ENCODE measurements at regions not wholly inside any gene's neighbourhood (a gene's known extent, or its start where the extent isn't known, plus 50 kb on each side); places are given as distances from the start of the nearest gene placed in this dataset.

DNA sequence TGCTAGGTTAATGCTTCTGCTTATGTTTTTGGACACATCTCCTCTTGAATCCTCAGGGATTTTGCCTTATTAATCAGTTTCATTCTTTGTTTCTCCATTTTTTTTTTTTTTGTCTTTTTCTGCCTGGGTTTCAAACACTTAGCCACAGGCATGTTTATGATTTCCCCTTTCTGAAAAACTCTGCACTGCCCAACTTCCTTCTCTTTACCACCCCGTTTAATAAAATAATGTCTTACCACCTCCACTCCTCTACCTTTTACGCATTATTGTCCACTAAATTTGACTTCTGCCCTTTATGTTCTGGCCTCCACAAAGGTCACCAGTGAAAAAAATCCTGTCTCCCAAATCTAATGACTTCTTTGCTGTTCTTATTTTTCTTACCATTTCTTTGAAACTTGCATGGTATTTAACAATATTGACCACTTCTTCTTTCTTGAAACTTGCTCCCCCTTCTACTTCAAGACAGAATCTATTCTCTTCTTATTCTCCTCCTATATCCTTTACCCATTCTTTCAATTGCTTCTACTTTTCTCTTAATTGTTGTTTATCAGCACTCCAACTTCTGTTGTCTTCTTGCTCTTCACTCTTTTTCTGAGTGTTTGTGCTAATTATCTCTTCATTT lies 150.3 kb downstream of the TNFSF18 start:
- Histone ChIP-seq H3K4me3 (no peak overlapping the region), H4K20me1 (ENCODE audit: insufficient read depth) (no peaks in the 10 kb centered on the region), H3K9me2 (ENCODE audit: insufficient read depth) (no peaks in the 10 kb centered on the region; the same call in 1 of the 2 replicates), H3K9me3 (ENCODE audit: low read depth) (no peaks in the 10 kb centered on the region), H3K27ac (no peak overlapping the region), H3K4me1 (ENCODE audit: insufficient read depth) (peaks cover 65% of the 10 kb centered on the region), H3K79me2 (ENCODE audit: insufficient read depth) (no peaks in the 10 kb centered on the region), H3K27me3 (replicated peaks; ENCODE audit: insufficient read depth) (no peaks in the 10 kb centered on the region), H3F3A (ENCODE audit: insufficient read depth) (peaks cover 49% of the 10 kb centered on the region), H2AFZ (no peak overlapping the region), H3K36me3 (ENCODE audit: low read depth) (no peaks in the 10 kb centered on the region), H3K9ac (no peak overlapping the region), H3K4me2 (ENCODE audit: unreplicated experiment) (no peak overlapping the region)
- in situ Hi-C loops (cut with MboI), result no loop called here
- TF ChIP-seq EZH2 (IDR thresholded peaks at IDR 0.05; ENCODE audit: insufficient read depth, poor library complexity, severe bottlenecking), result no peak
- no peak for TF ChIP-seq EZH2phosphoT487 (IDR thresholded peaks at IDR 0.05; ENCODE audit: insufficient read depth, low read depth)
- DNase-seq, result no peak
- WGBS, 2 experiments (ENCODE audit: low coverage in 1 of 2, low lambda C conversion rate in 2 of 2, missing lambda C conversion rate in 2 of 2), result 83 to 84% methylated on average over 2 of the region's 2 CpGs

DNA sequence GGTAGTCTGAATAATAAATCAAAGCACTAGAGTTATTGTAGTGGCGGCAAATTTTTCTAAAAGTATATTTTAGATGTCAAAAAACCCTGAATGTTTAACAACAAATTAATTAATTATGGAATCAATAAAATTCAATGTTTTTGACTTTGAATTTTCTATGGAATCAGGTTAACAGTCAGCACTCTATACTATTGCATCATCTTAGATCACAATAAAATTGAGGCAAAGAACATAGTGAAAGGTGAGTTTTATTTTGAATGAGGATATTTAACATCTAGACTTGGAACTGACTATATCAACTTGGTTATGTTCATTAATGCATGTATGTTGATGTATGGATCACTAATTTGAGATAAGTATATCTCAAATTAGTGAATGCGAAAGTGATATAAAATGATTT lies 148.5 kb downstream of the TNFSF18 start:
- Histone ChIP-seq H4K20me1 (ENCODE audit: insufficient read depth) (no peaks in the 10 kb centered on the region), H3K4me3 (no peak overlapping the region), H3K79me2 (ENCODE audit: insufficient read depth) (no peaks in the 10 kb centered on the region), H3K9ac (no peak overlapping the region), H3K9me2 (ENCODE audit: insufficient read depth) (no peaks in the 10 kb centered on the region; the same call in 1 of the 2 replicates), H3K4me2 (ENCODE audit: unreplicated experiment) (peak overlapping the region; percentile 33), H3K4me1 (ENCODE audit: insufficient read depth) (peaks cover 75% of the 10 kb centered on the region), H3K9me3 (ENCODE audit: low read depth) (no peaks in the 10 kb centered on the region), H3K27me3 (replicated peaks; ENCODE audit: insufficient read depth) (no peaks in the 10 kb centered on the region), H3K27ac (peak overlapping the region; percentile 72), H3F3A (ENCODE audit: insufficient read depth) (peaks cover 66% of the 10 kb centered on the region), H3K36me3 (ENCODE audit: low read depth) (no peaks in the 10 kb centered on the region), H2AFZ (no peak overlapping the region)
- DNase-seq, result no peak
- WGBS, 2 experiments (ENCODE audit: low coverage in 1 of 2, low lambda C conversion rate in 2 of 2, missing lambda C conversion rate in 2 of 2), result 67% methylated on average over 2 of the region's 2 CpGs
- TF ChIP-seq EZH2phosphoT487 (IDR thresholded peaks at IDR 0.05; ENCODE audit: insufficient read depth, low read depth), result no peak
- no peak for TF ChIP-seq EZH2 (IDR thresholded peaks at IDR 0.05; ENCODE audit: insufficient read depth, poor library complexity, severe bottlenecking)
- in situ Hi-C loops (cut with MboI), result no loop called here

DNA sequence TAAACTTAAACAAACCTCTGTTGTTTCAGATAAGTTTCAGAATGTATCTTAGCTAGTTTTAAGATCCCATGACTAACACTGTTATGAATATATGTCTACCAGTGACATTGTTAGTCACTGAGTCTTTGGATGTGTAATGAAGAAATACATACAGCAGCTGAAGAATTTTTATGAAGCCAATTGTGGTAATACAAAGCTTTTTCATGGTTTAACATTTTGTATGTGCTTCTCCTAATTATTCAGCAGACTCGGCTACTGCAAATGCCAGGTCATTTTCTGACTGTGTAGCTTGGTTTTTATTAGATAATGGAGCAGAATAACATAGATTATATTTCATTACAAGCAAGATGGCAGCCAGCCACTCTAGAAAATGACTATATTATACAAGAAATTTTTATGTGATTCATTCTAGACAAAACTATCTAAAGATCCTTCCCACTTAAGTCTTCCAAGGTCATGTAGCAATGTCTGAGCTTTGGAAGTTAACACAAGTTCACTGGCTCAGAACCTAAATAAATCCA lies 147.8 kb downstream of the TNFSF18 start:
- Histone ChIP-seq H4K20me1 (ENCODE audit: insufficient read depth) (no peaks in the 10 kb centered on the region), H3K27ac (peak overlapping the region; percentile 72), H3K36me3 (ENCODE audit: low read depth) (no peaks in the 10 kb centered on the region), H2AFZ (no peak overlapping the region), H3K27me3 (replicated peaks; ENCODE audit: insufficient read depth) (no peaks in the 10 kb centered on the region), H3K4me3 (peak overlapping the region; percentile 3; the same call in 1 of the 2 replicates), H3K4me1 (ENCODE audit: insufficient read depth) (peaks cover 74% of the 10 kb centered on the region), H3K9ac (peak overlapping the region; percentile 11; the same call in 1 of the 2 replicates), H3K9me3 (ENCODE audit: low read depth) (no peaks in the 10 kb centered on the region), H3K9me2 (ENCODE audit: insufficient read depth) (no peaks in the 10 kb centered on the region; the same call in 1 of the 2 replicates), H3K4me2 (ENCODE audit: unreplicated experiment) (peak overlapping the region; percentile 33), H3K79me2 (ENCODE audit: insufficient read depth) (no peaks in the 10 kb centered on the region), H3F3A (ENCODE audit: insufficient read depth) (peaks cover 70% of the 10 kb centered on the region)
- in situ Hi-C loops (cut with MboI), result no loop called here
- peak; percentile 86 for DNase-seq
- TF ChIP-seq EZH2 (IDR thresholded peaks at IDR 0.05; ENCODE audit: insufficient read depth, poor library complexity, severe bottlenecking), result no peak
- peak; percentile 98 for TF ChIP-seq EZH2phosphoT487 (IDR thresholded peaks at IDR 0.05; ENCODE audit: insufficient read depth, low read depth)
- whole genome bisulfite sequencing, 2 experiments (ENCODE audit: low coverage in 1 of 2, low lambda C conversion rate in 2 of 2, missing lambda C conversion rate in 2 of 2), result 0% methylated on average over 1 of the region's 1 CpG

DNA sequence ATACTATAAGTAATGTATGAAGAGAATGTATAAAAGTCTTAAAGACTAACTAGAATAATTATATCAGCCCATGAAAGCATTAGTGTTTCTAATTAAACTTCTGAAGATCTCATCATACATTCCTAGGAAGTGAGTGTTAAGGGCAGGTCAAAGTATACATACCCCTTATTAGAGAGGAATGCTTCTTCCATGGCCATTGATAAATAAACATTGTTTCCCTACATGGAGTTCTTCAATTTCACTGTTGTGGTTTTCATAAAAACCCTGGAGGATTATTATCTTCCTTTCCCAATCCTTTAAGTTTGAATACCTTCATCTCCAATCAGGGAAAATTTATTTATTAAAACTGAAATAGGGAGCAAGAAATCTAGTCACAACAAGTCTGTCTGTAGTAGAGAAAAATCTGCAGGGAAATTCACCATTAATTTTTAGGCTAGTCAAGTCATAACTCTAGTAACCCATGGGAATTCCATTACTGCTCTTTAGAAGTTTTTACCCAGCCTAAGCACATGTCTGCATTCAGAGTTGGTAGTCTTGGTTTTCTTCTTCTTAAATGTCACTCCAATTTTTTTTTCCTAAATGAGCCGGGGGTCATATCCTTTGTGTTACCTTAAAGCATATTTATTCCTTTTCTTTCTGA lies 147.0 kb downstream of the TNFSF18 start:
- Histone ChIP-seq H3K9me3 (ENCODE audit: low read depth) (no peaks in the 10 kb centered on the region), H3K4me2 (ENCODE audit: unreplicated experiment) (peak overlapping the region; percentile 33), H3K27me3 (replicated peaks; ENCODE audit: insufficient read depth) (no peaks in the 10 kb centered on the region), H3F3A (ENCODE audit: insufficient read depth) (peaks cover 70% of the 10 kb centered on the region), H3K4me3 (peak overlapping the region; percentile 3; the same call in 1 of the 2 replicates), H3K36me3 (ENCODE audit: low read depth) (no peaks in the 10 kb centered on the region), H3K27ac (peak overlapping the region; percentile 72), H3K79me2 (ENCODE audit: insufficient read depth) (no peaks in the 10 kb centered on the region), H3K4me1 (ENCODE audit: insufficient read depth) (peaks cover 66% of the 10 kb centered on the region), H3K9ac (no peak overlapping the region), H2AFZ (no peak overlapping the region), H3K9me2 (ENCODE audit: insufficient read depth) (no peaks in the 10 kb centered on the region; the same call in 1 of the 2 replicates), H4K20me1 (ENCODE audit: insufficient read depth) (no peaks in the 10 kb centered on the region)
- in situ Hi-C loops (cut with MboI), result no loop called here
- no peak for TF ChIP-seq EZH2 (IDR thresholded peaks at IDR 0.05; ENCODE audit: insufficient read depth, poor library complexity, severe bottlenecking)
- TF ChIP-seq EZH2phosphoT487 (IDR thresholded peaks at IDR 0.05; ENCODE audit: insufficient read depth, low read depth), result no peak
- 98 to 100% methylated on average over 1 of the region's 1 CpG for WGBS, 2 experiments (ENCODE audit: low coverage in 1 of 2, low lambda C conversion rate in 2 of 2, missing lambda C conversion rate in 2 of 2)
- peak; percentile 48 for DNase-seq

Measured in GM23248 (cell line).